ENCODE measurements at regions not wholly inside any gene's neighbourhood (a gene's known extent, or its start where the extent isn't known, plus 50 kb on each side); places are given as distances from the start of the nearest gene placed in this dataset.

DNA sequence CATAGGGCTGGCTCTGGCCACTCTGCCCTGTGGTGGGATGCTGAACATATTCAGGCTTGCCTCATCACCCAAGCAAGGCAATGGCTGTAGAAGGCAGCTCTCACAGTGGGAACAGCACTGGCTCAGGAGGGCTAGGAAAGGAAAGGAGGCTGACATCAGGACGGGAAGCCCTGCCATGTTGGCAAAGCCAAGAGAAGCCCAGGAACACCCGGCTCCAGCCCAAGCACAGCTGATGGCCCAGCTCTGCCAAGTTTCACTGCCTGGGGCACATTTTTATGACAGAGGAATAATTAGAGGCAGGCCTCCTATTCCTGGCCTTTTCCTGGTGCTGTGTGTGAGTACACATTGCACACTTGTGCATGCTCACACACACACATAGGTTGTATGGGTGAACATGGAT lies 163.6 kb upstream of the SMIM23 start:
- ATAC-seq (ENCODE audit: insufficient read depth, low FRiP score) (no peak), DNase-seq (peak in 1 of 3 donors; percentile 5)
- Histone ChIP-seq H3K9me3 (ENCODE audit: control insufficient read depth in 4 of 4, insufficient read depth in 3 of 4, low read length in 3 of 4) (no peaks in the 10 kb centered on the region), H3K36me3 (ENCODE audit: control insufficient read depth in 4 of 4, insufficient read depth in 4 of 4, low read length in 4 of 4) (no peaks in the 10 kb centered on the region), H3K4me1 (ENCODE audit: control insufficient read depth in 5 of 5, insufficient read depth in 5 of 5, low read length in 5 of 5) (peaks cover 0 to 19% (median 0%) of the 10 kb centered on the region in 5 donors), H3K27ac (ENCODE audit: low read depth in 1 of 2, low read length in 1 of 2) (no peak overlapping the region), H3K9ac (ENCODE audit: insufficient read depth in 1 of 2, low read length in 2 of 2) (no peak overlapping the region), H3K27me3 (ENCODE audit: control insufficient read depth in 3 of 3, insufficient read depth in 3 of 3, low read length in 2 of 3) (peaks cover 0 to 5% (median 5%) of the 10 kb centered on the region in 3 donors), H3K4me3 (no peak overlapping the region)
- TF ChIP-seq CTCF (IDR thresholded peaks at IDR 0.05; ENCODE audit: control extremely low read depth, extremely low read depth): no peak
- WGBS, 2 donors: 78 to 84% methylated on average over 2 of the region's 2 CpGs

GRCh38 chr5:171623107-171623506 lies 162.5 kb upstream of the SMIM23 start:
- H3K4me3 ChIP-seq: no peak overlapping the region
- H3K9ac ChIP-seq (ENCODE audit: insufficient read depth in 1 of 2, low read length in 2 of 2): no peak overlapping the region
- DNase-seq (no peak), ATAC-seq (ENCODE audit: insufficient read depth, low FRiP score) (no peak)
- no peaks in the 10 kb centered on the region for H3K9me3 ChIP-seq (ENCODE audit: control insufficient read depth in 4 of 4, insufficient read depth in 3 of 4, low read length in 3 of 4)
- peaks cover 0 to 22% (median 0%) of the 10 kb centered on the region in 5 donors for H3K4me1 ChIP-seq (ENCODE audit: control insufficient read depth in 5 of 5, insufficient read depth in 5 of 5, low read length in 5 of 5)
- no peak overlapping the region for H3K27ac ChIP-seq (ENCODE audit: low read depth in 1 of 2, low read length in 1 of 2)
- H3K36me3 ChIP-seq (ENCODE audit: control insufficient read depth in 4 of 4, insufficient read depth in 4 of 4, low read length in 4 of 4): no peaks in the 10 kb centered on the region
- TF ChIP-seq CTCF (IDR thresholded peaks at IDR 0.05; ENCODE audit: control extremely low read depth, extremely low read depth): no peak
- 78 to 82% methylated on average over 2 of the region's 2 CpGs for WGBS, 2 donors
- H3K27me3 ChIP-seq (ENCODE audit: control insufficient read depth in 3 of 3, insufficient read depth in 3 of 3, low read length in 2 of 3): peaks cover 0 to 5% (median 5%) of the 10 kb centered on the region in 3 donors

- Histone ChIP-seq H3K27me3 (ENCODE audit: control insufficient read depth in 3 of 3, insufficient read depth in 3 of 3, low read length in 2 of 3) (peaks cover 0 to 5% (median 5%) of the 10 kb centered on the region in 3 donors), H3K4me1 (ENCODE audit: control insufficient read depth in 5 of 5, insufficient read depth in 5 of 5, low read length in 5 of 5) (peaks cover 0 to 27% (median 0%) of the 10 kb centered on the region in 5 donors), H3K27ac (ENCODE audit: low read depth in 1 of 2, low read length in 1 of 2) (no peak overlapping the region), H3K36me3 (ENCODE audit: control insufficient read depth in 4 of 4, insufficient read depth in 4 of 4, low read length in 4 of 4) (no peaks in the 10 kb centered on the region), H3K9ac (ENCODE audit: insufficient read depth in 1 of 2, low read length in 2 of 2) (no peak overlapping the region), H3K4me3 (no peak overlapping the region), H3K9me3 (ENCODE audit: control insufficient read depth in 4 of 4, insufficient read depth in 3 of 4, low read length in 3 of 4) (no peaks in the 10 kb centered on the region)
- TF ChIP-seq CTCF (IDR thresholded peaks at IDR 0.05; ENCODE audit: control extremely low read depth, extremely low read depth): no peak
- ATAC-seq (ENCODE audit: insufficient read depth, low FRiP score) (no peak), DNase-seq (peak; percentile 70 to 88 (median 77))
- WGBS, 2 donors: 62 to 75% methylated on average over 11 of the region's 11 CpGs
These were observed 162.0 kb upstream of the SMIM23 start for GRCh38 chr5:171623551-171624097.

DNA sequence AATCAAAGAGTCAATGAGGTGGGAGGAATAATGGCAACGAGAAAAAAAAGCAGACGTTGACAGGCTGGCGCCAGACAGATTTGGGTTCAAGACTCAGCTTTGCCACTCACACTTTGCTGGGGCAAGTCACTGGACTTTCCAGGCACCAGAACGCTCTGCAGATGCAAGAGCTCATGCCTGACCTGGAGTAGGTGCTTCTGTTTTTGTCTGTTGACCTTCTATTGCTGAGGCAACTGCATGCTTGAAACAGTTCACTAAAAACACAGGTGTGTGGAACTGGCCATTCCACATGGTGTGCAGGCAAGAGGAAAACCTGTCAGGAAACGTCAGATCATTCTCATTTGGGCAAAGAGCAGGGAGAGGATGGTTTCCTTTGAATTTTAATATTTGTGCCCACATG lies 161.2 kb upstream of the SMIM23 start:
- Histone ChIP-seq H3K9me3 (ENCODE audit: control insufficient read depth in 4 of 4, insufficient read depth in 3 of 4, low read length in 3 of 4) (no peaks in the 10 kb centered on the region), H3K4me1 (ENCODE audit: control insufficient read depth in 5 of 5, insufficient read depth in 5 of 5, low read length in 5 of 5) (peaks cover 0 to 32% (median 3%) of the 10 kb centered on the region in 5 donors), H3K27ac (ENCODE audit: low read depth in 1 of 2, low read length in 1 of 2) (no peak overlapping the region), H3K4me3 (no peak overlapping the region), H3K27me3 (ENCODE audit: control insufficient read depth in 3 of 3, insufficient read depth in 3 of 3, low read length in 2 of 3) (peaks cover 0 to 5% (median 5%) of the 10 kb centered on the region in 3 donors), H3K36me3 (ENCODE audit: control insufficient read depth in 4 of 4, insufficient read depth in 4 of 4, low read length in 4 of 4) (no peaks in the 10 kb centered on the region), H3K9ac (ENCODE audit: insufficient read depth in 1 of 2, low read length in 2 of 2) (no peak overlapping the region)
- DNase-seq: peak; percentile 40 to 60 (median 48)
- no peak for TF ChIP-seq CTCF (IDR thresholded peaks at IDR 0.05; ENCODE audit: control extremely low read depth, extremely low read depth)
- ATAC-seq (ENCODE audit: insufficient read depth, low FRiP score): no peak
- WGBS, 2 donors: 65 to 86% methylated on average over 5 of the region's 5 CpGs

Data from lung (tissue), 11 donors.